Activated CD8-positive, alpha-beta T cell treated with anti-CD3 and anti-CD28 coated beads for 36 hours (primary cell): ENCODE measurements at regions not wholly inside any gene's neighbourhood (a gene's known extent, or its start where the extent isn't known, plus 50 kb on each side); places are given as distances from the start of the nearest gene placed in this dataset.

Experiments
- ATAC-seq: fragments of 200-7000 bp; cut with Tn5 transposase; one replicate; pipeline ENCODE4 v1.10.0; 2021; ENCODE audit warnings: mild to moderate bottlenecking, moderate library complexity
- CTCF ChIA-PET: fragments of 350-600 bp; sonication (Branson Sonifier 250); formaldehyde crosslinking; loops from one replicate; lab custom pipeline; 2021; ENCODE audit warnings: antibody characterized with exemption; lab: Charles Lee
- POLR2A ChIA-PET: fragments of 350-600 bp; sonication (Branson Sonifier 250); formaldehyde crosslinking; loops from one replicate; lab custom pipeline; 2021; ENCODE audit warnings: antibody characterized with exemption; lab: Charles Lee
- DNase-seq: peaks from one replicate; pipeline ENCODE4 v3.0.0-alpha.2; 2020
- H3K27ac Mint-ChIP-seq: one replicate; pipeline ENCODE4 v1.8.0; 2021; ENCODE audit warnings: mild to moderate bottlenecking, mixed read lengths
- H3K27me3 Mint-ChIP-seq: one replicate; pipeline ENCODE4 v1.8.0; 2021; ENCODE audit warnings: mixed read lengths
- H3K36me3 Mint-ChIP-seq: one replicate; pipeline ENCODE4 v1.8.0; 2021; ENCODE audit warnings: low read depth, mixed read lengths
- H3K4me1 Mint-ChIP-seq: one replicate; pipeline ENCODE4 v1.8.0; 2021; ENCODE audit warnings: low read depth, mixed read lengths
- H3K4me3 Mint-ChIP-seq: one replicate; pipeline ENCODE4 v1.8.0; 2021; ENCODE audit warnings: mild to moderate bottlenecking, moderate library complexity, mixed read lengths
- H3K9me3 Mint-ChIP-seq: one replicate; pipeline ENCODE4 v1.8.0; 2021; ENCODE audit warnings: mixed read lengths
- intact Hi-C: fragments of 100-400 bp; cut with micrococcal nuclease; formaldehyde crosslinking; loops from one replicate; pipeline ENCODE4 v1.10.0; 2022
- TF ChIP-seq, protein P1 (sequence below): fragments of 200-600 bp; IDR thresholded peaks from one replicate; pipeline ENCODE4 v1.8.0; 2022; ENCODE audit warnings: antibody characterized with exemption, mild to moderate bottlenecking

DNA sequence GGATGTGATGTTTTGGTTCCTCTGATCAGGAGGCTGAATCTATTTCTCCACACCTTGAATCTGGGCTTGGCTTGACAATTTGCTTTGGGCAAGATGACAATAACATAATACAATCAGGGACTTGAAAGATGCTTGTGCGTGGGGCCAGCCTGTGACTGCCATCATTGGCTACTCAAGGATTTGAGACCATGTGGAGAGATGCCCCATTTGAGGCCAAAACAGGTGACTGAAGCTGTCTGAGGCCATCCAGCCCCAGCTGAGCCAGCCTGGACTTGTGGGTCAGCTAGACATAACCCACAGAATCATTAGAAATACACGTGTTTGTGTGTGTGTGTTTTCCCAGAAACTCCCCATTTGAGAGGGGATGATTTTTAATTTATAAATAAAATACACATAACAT, 421.5 kb downstream of the PTPRU start:
- Mint-ChIP-seq H3K4me1 (no peaks in the 10 kb centered on the region), H3K27ac (no peak overlapping the region), H3K36me3 (no peaks in the 10 kb centered on the region), H3K9me3 (peaks cover 7% of the 10 kb centered on the region), H3K4me3 (no peak overlapping the region), H3K27me3 (peaks cover 15% of the 10 kb centered on the region)
- ChIA-PET POLR2A (no interaction called here), CTCF (no interaction called here)
- DNase-seq (no peak), ATAC-seq (no peak)
- TF ChIP-seq, protein P1, sequence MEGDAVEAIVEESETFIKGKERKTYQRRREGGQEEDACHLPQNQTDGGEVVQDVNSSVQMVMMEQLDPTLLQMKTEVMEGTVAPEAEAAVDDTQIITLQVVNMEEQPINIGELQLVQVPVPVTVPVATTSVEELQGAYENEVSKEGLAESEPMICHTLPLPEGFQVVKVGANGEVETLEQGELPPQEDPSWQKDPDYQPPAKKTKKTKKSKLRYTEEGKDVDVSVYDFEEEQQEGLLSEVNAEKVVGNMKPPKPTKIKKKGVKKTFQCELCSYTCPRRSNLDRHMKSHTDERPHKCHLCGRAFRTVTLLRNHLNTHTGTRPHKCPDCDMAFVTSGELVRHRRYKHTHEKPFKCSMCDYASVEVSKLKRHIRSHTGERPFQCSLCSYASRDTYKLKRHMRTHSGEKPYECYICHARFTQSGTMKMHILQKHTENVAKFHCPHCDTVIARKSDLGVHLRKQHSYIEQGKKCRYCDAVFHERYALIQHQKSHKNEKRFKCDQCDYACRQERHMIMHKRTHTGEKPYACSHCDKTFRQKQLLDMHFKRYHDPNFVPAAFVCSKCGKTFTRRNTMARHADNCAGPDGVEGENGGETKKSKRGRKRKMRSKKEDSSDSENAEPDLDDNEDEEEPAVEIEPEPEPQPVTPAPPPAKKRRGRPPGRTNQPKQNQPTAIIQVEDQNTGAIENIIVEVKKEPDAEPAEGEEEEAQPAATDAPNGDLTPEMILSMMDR, result no peak
- intact Hi-C loops, result no loop called here

DNA sequence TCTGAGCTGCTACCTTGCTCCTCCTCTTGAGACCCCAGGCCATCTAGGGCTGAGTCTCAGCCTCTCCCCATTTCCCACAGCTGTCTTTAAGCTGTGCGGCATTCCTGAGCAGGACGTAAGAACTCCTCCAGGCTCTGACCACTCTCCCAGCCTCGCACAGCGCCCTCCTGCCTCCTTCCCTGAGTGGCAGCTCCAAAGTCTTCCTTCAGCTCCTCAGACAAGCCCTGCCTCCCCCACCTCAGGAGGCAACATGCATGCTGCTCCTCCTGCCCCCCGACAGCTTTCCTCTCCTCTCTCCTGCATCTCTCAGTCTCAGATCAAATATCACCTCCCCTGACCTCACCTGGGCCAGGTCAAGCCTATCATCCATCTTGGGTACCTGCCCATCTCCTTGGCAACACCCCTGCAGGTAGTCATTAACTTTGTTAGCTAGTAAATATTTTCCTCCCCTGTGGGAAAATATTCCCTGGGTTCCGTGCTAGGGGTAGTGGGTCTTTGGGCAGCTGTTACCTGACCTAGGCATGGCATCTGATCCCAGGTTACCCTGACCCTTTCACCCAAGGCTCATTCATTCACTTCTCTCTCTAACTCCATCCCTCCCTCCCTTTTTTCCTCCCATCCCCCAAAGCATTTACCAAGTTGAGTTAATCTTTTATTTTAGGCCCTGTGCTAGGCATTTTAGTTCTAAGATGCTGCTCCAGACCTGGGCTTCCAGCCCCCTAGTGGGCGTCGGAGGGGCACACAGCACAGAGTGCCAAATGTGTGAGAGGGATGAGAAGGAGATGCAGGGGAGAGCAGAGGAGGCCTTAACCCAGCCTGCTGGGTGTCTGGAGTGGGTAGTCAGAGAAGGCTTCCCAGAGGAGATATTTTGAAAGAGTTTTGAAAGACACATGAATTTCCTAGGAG, 419.9 kb downstream of the PTPRU start:
- Mint-ChIP-seq H3K4me3 (no peak overlapping the region), H3K36me3 (no peaks in the 10 kb centered on the region), H3K4me1 (no peaks in the 10 kb centered on the region), H3K9me3 (peaks cover 2% of the 10 kb centered on the region), H3K27ac (no peak overlapping the region), H3K27me3 (peaks cover 13% of the 10 kb centered on the region)
- intact Hi-C loops, result no loop called here
- DNase-seq (peak; percentile 9), ATAC-seq (no peak)
- TF ChIP-seq, protein P1, result peak; percentile 22
- ChIA-PET POLR2A (no interaction called here), CTCF (interaction anchor here (0.7 to 1.1 kb wide), 4 partner anchors 8 to 47 kb away, joined by 3 read pairs; no protein-coding TSS in a partner anchor)

DNA sequence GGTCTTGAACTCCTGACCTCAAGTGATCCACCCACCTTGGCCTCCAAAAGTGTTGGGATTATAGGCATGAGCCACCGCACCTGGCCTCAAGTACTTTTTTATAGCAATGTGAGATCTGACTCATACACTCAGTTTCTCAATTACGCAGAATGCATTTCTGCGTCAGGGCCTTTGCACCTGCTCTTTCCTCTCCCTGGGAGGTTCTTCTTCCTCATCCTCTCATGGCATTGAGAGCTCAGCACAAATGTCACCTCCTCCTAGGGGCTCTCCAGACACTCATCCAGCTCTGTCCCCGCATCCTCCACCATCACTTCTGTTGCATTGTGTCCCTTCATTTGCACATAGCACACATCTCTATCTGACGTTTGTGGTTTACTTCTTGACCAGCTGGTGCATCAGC, 418.8 kb downstream of the PTPRU start:
- no peak for DNase-seq
- no peaks in the 10 kb centered on the region for H3K9me3 Mint-ChIP-seq

DNA sequence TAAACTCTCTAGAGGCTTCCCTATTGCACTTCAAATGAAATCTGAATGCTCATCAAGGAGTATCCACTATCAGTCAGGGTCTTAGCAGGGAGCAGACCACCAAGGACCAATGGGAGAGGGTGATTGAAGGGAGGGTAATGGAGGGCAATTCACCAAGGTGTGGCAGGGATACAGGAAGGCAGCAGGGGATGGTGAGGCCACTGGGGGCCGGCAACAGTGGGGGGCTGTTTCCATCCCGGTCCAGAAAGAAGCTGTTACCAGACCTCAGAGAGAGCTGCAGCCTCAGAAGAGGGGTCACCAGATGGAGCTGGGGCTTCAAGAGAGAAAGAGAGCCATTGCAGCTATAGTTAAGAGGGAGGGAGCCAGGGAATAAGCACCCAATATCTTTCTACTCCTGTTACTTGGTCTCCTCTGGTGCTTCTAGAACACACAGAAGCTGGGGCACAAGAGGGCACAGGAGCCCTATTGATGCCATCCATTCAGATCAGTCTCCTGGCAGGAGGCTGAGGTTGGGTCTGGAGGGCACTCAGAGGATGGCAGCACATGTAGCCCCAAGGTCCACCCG, 417.6 kb downstream of the PTPRU start:
- intact Hi-C loops, result no loop called here
- no peak for DNase-seq

More for the DNA sequence above, 418.8 kb downstream of the PTPRU start:
- Mint-ChIP-seq H3K27me3 (peaks cover 16% of the 10 kb centered on the region), H3K36me3 (no peaks in the 10 kb centered on the region), H3K27ac (no peak overlapping the region), H3K4me3 (no peak overlapping the region), H3K4me1 (no peaks in the 10 kb centered on the region)
- TF ChIP-seq, protein P1, result no peak
- no peak for ATAC-seq
- POLR2A ChIA-PET, result no interaction called here
- intact Hi-C loops, result no loop called here
- CTCF ChIA-PET, result interaction anchor here (0.7 to 1.1 kb wide), 2 partner anchors 9 kb away, joined by 3 read pairs; no protein-coding TSS in a partner anchor

More for the DNA sequence above, 417.6 kb downstream of the PTPRU start:
- no peak overlapping the region for H3K4me3 Mint-ChIP-seq
- ChIA-PET POLR2A (no interaction called here), CTCF (no interaction called here)
- peaks cover 18% of the 10 kb centered on the region for H3K27me3 Mint-ChIP-seq
- no peak for ATAC-seq
- H3K36me3 Mint-ChIP-seq, result no peaks in the 10 kb centered on the region
- no peaks in the 10 kb centered on the region for H3K4me1 Mint-ChIP-seq
- TF ChIP-seq, protein P1, result no peak
- H3K27ac Mint-ChIP-seq, result no peak overlapping the region
- H3K9me3 Mint-ChIP-seq, result no peaks in the 10 kb centered on the region
